ENCODE measurements at regions not wholly inside any gene's neighbourhood (a gene's known extent, or its start where the extent isn't known, plus 50 kb on each side); places are given as distances from the start of the nearest gene placed in this dataset.
A peak's percentile ranks its signal among the peaks of the same experiment; 100 is the strongest.

GRCh38 chr7:113710310-113711096 lies 208.3 kb downstream of the PPP1R3A start:
- peak; percentile 79 for DNase-seq (ENCODE audit: low spot score)

GRCh38 chr7:113705439-113705838 lies 213.4 kb downstream of the PPP1R3A start:
- DNase-seq (ENCODE audit: low spot score), result no peak

- DNase-seq (ENCODE audit: low spot score), result peak; percentile 11
Measured at GRCh38 chr7:113698556-113699220, 220.1 kb downstream of the PPP1R3A start.

GRCh38 chr7:113694149-113694548 lies 224.7 kb downstream of the PPP1R3A start:
- DNase-seq (ENCODE audit: low spot score), result no peak

GRCh38 chr7:113684165-113684564 lies 234.6 kb downstream of the PPP1R3A start:
- DNase-seq (ENCODE audit: low spot score), result no peak

- no peak for DNase-seq (ENCODE audit: low spot score)
Measured at GRCh38 chr7:113677811-113678210, 241.0 kb downstream of the PPP1R3A start.

GRCh38 chr7:113664867-113665266 lies 253.9 kb downstream of the PPP1R3A start:
- DNase-seq (ENCODE audit: low spot score), result no peak

GRCh38 chr7:113659416-113659815 lies 259.4 kb downstream of the PPP1R3A start:
- DNase-seq (ENCODE audit: low spot score), result no peak

GRCh38 chr7:113657603-113658002 lies 261.2 kb downstream of the PPP1R3A start:
- DNase-seq (ENCODE audit: low spot score), result no peak

GRCh38 chr7:113652501-113652900 lies 266.3 kb downstream of the PPP1R3A start:
- no peak for DNase-seq (ENCODE audit: low spot score)

GRCh38 chr7:113649556-113649955 lies 269.3 kb downstream of the PPP1R3A start:
- no peak for DNase-seq (ENCODE audit: low spot score)

GRCh38 chr7:113639221-113639620 lies 279.6 kb downstream of the PPP1R3A start:
- no peak for DNase-seq (ENCODE audit: low spot score)

- DNase-seq (ENCODE audit: low spot score), result no peak
Measured at GRCh38 chr7:113636727-113637421, 281.9 kb downstream of the PPP1R3A start.

GRCh38 chr7:113635492-113635891 lies 283.3 kb downstream of the PPP1R3A start:
- DNase-seq (ENCODE audit: low spot score), result no peak

- DNase-seq (ENCODE audit: low spot score), result no peak
Measured at GRCh38 chr7:113633073-113633472, 285.7 kb downstream of the PPP1R3A start.

GRCh38 chr7:113628948-113629847 lies 289.6 kb downstream of the PPP1R3A start:
- no peak for DNase-seq (ENCODE audit: low spot score)

GRCh38 chr7:113625494-113626102 lies 293.2 kb downstream of the PPP1R3A start:
- DNase-seq (ENCODE audit: low spot score), result no peak

- DNase-seq (ENCODE audit: low spot score), result no peak
Measured at GRCh38 chr7:113622796-113623195, 296.0 kb downstream of the PPP1R3A start.

- DNase-seq (ENCODE audit: low spot score), result no peak
Measured at GRCh38 chr7:113610572-113610971, 308.2 kb downstream of the PPP1R3A start.

GRCh38 chr7:113608782-113609181 lies 310.0 kb downstream of the PPP1R3A start:
- no peak for DNase-seq (ENCODE audit: low spot score)

GRCh38 chr7:113606325-113606724 lies 312.5 kb downstream of the PPP1R3A start:
- no peak for DNase-seq (ENCODE audit: low spot score)

Data from activated CD4-positive, alpha-beta T cell treated with anti-CD3 and anti-CD28 coated beads, Interleukin-2, Interleukin-4, amounts not matched to agents 100 ng/mL and 50 ng/mL, durations not matched to agents 16 hours and 8 hours (primary cell).